HL-60 (cell line): ENCODE measurements at regions not wholly inside any gene's neighbourhood (a gene's known extent, or its start where the extent isn't known, plus 50 kb on each side); places are given as distances from the start of the nearest gene placed in this dataset.

Experiments used
- DNase-seq, 2 experiments: peaks; one replicate each; pipeline ENCODE4 v3.0.0-alpha.2; 2010 to 2020; ENCODE audit warnings: low read depth in 1 of 2, low spot score in 1 of 2
- H3K27ac ChIP-seq: fragments of 250-450 bp; sonication (Bioruptor Pico); replicated peaks from 2 replicates; pipeline ENCODE4 v1.5.1; 2020; ENCODE audit warnings: mild to moderate bottlenecking, moderate library complexity
- H3K27me3 ChIP-seq: fragments of 250-450 bp; sonication (Bioruptor Pico); 2 replicates; pipeline ENCODE4 v1.5.1; 2021; ENCODE audit warnings: mild to moderate bottlenecking, moderate library complexity; ENCODE audit not compliant: insufficient read depth, poor library complexity, severe bottlenecking
- H3K4me3 ChIP-seq: replicated peaks from 2 replicates; pipeline ENCODE4 v1.5.1; 2011; ENCODE audit warnings: mild to moderate bottlenecking, control low read depth, low read length; ENCODE audit not compliant: insufficient read depth
- CTCF ChIP-seq: IDR thresholded peaks from one replicate; pipeline ENCODE4 v1.5.1; 2011; ENCODE audit warnings: low read length, control low read depth, inconsistent platforms; ENCODE audit not compliant: insufficient read depth
- GABPA ChIP-seq: IDR thresholded peaks from 2 replicates; pipeline ENCODE4 v1.6.1; 2012; ENCODE audit warnings: low read depth
- POLR2AphosphoS5 ChIP-seq: IDR thresholded peaks from 2 replicates; pipeline ENCODE4 v1.6.1; 2012; ENCODE audit warnings: low read depth
- SPI1 ChIP-seq: IDR thresholded peaks from 2 replicates; pipeline ENCODE4 v1.6.1; 2012; ENCODE audit warnings: low read depth, mild to moderate bottlenecking, borderline replicate concordance
- TF ChIP-seq, protein P1 (sequence below): IDR thresholded peaks from 2 replicates; pipeline ENCODE4 v1.6.1; 2012; ENCODE audit warnings: low read depth; ENCODE audit not compliant: insufficient replicate concordance

DNA sequence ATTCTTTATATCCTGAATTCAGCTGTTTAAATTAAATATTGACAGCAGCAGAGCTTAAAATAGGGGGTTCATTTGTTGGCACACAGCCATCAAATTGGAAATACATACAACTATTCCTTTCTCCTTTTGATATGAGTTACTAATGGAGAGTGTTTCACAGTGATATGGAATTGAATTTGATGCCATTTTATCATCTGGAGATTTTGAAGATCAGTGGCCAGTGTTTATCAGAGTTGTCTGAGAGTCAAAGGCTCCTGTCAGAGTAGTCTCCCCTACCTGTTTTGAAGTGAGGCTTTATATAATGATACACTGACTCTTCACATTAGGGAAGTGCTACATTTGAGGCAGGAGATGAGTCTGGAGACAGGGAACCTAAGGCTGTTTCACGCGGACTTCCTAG is 1286.3 kb downstream of the TECRL start:
- Histone ChIP-seq H3K27me3 (no peaks in the 10 kb centered on the region), H3K4me3 (no peak overlapping the region), H3K27ac (no peak overlapping the region)
- TF ChIP-seq GABPA (no peak), SPI1 (no peak), POLR2AphosphoS5 (no peak), CTCF (no peak)
- TF ChIP-seq, protein P1, sequence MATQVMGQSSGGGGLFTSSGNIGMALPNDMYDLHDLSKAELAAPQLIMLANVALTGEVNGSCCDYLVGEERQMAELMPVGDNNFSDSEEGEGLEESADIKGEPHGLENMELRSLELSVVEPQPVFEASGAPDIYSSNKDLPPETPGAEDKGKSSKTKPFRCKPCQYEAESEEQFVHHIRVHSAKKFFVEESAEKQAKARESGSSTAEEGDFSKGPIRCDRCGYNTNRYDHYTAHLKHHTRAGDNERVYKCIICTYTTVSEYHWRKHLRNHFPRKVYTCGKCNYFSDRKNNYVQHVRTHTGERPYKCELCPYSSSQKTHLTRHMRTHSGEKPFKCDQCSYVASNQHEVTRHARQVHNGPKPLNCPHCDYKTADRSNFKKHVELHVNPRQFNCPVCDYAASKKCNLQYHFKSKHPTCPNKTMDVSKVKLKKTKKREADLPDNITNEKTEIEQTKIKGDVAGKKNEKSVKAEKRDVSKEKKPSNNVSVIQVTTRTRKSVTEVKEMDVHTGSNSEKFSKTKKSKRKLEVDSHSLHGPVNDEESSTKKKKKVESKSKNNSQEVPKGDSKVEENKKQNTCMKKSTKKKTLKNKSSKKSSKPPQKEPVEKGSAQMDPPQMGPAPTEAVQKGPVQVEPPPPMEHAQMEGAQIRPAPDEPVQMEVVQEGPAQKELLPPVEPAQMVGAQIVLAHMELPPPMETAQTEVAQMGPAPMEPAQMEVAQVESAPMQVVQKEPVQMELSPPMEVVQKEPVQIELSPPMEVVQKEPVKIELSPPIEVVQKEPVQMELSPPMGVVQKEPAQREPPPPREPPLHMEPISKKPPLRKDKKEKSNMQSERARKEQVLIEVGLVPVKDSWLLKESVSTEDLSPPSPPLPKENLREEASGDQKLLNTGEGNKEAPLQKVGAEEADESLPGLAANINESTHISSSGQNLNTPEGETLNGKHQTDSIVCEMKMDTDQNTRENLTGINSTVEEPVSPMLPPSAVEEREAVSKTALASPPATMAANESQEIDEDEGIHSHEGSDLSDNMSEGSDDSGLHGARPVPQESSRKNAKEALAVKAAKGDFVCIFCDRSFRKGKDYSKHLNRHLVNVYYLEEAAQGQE, result no peak
- DNase-seq, result no peak

DNA sequence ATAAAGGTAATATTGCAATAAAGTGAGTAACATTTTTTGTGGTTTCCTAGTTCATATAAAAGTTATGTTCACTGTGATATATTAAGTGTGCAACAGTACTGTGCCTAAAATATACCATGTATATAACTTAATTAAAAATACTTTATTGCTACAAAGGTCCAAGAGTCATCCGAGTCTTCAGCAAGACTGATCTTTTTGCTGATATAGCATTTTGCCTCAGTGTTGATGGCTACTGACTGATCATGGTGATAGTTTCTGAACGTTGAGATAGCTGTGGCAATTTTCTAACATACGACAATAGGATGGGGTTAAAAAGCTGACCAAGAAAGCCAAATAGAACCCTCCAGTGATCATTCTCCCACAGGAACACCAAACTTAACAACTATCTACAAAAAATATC is 1302.7 kb downstream of the TECRL start:
- no peak for TF ChIP-seq CTCF
- no peak for TF ChIP-seq POLR2AphosphoS5
- no peak for TF ChIP-seq SPI1
- TF ChIP-seq GABPA, result no peak
- TF ChIP-seq, protein P1, result no peak
- Histone ChIP-seq H3K27ac (no peak overlapping the region), H3K27me3 (no peaks in the 10 kb centered on the region), H3K4me3 (no peak overlapping the region)
- no peak for DNase-seq

DNA sequence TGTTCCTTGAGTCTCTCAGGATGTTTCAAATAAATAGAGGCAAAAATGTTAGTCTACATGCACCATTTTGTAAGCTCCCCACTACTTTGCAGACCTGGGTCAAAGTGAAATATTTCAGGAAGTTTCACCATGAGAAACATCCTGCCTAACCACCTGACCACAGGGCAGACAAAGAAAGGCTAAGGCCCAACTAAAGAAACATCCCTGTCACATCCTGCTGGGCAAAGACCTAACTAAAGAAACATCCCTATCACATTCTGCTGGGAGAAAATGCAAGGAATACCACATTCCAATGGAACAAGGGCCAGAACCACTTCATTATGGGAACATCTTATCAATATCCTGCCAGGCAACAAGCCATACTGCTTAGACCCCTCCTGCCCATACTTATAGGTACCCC is 1303.4 kb downstream of the TECRL start:
- TF ChIP-seq SPI1, result no peak
- no peak for TF ChIP-seq GABPA
- no peak for TF ChIP-seq CTCF
- no peak for TF ChIP-seq POLR2AphosphoS5
- TF ChIP-seq, protein P1, result no peak
- Histone ChIP-seq H3K27me3 (no peaks in the 10 kb centered on the region), H3K4me3 (no peak overlapping the region), H3K27ac (no peak overlapping the region)
- DNase-seq, result no peak
